22Rv1 (cell line): ENCODE measurements at regions not wholly inside any gene's neighbourhood (a gene's known extent, or its start where the extent isn't known, plus 50 kb on each side); places are given as distances from the start of the nearest gene placed in this dataset.

Experiments
- CTCF ChIP-seq: fragments of 450-650 bp; IDR thresholded peaks from 2 replicates; pipeline ENCODE4 v1.5.1; 2017; ENCODE audit warnings: mild to moderate bottlenecking
- ZFX ChIP-seq: fragments of 450-650 bp; IDR thresholded peaks from 2 replicates; pipeline ENCODE4 v1.6.1; 2017; ENCODE audit warnings: antibody characterized with exemption, borderline replicate concordance

GRCh38 chr15:39074341-39074985, 506.4 kb upstream of the THBS1 start:
- TF ChIP-seq CTCF (no peak), ZFX (no peak)
